ENCODE measurements at regions not wholly inside any gene's neighbourhood (a gene's known extent, or its start where the extent isn't known, plus 50 kb on each side); places are given as distances from the start of the nearest gene placed in this dataset.

GRCh38 chr1:8267307-8267706 lies 50.6 kb upstream of the SLC45A1 start:
- no peak for DNase-seq (ENCODE audit: low read depth, low spot score)

DNA sequence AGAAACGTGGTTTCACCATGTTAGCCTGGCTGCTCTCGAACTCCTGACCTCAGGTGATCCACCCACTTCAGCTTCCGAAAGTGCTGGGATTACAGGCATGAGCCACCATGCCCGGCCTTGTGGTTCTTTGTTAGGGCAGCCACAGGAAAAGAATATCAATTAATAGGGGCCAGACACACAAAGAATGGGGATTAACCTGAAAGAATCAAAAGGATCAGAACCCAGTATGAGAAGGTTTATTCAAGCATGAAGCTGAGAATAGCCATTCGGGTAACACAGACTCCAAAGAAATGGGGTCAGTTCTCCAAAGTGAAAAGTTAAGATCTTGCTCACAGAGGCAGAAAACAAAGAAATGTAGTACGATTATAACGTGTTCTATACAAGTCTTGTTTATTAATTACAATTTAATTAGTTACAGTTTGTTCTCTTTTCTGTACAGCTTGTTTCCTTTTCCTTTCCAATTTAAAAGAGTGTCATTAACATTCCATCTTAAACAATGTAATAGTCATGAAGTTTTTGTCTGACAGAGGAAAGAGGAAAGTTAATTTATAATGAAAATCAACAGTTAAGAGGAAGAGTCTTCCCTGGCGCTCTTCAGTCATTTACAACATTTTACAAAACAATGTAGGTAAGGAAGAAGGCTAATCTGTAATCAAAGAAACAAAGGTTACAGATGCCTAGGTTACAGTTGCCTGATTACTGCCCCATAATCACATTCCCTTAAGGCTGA lies 51.3 kb upstream of the SLC45A1 start:
- no peak for DNase-seq (ENCODE audit: low read depth, low spot score)

DNA sequence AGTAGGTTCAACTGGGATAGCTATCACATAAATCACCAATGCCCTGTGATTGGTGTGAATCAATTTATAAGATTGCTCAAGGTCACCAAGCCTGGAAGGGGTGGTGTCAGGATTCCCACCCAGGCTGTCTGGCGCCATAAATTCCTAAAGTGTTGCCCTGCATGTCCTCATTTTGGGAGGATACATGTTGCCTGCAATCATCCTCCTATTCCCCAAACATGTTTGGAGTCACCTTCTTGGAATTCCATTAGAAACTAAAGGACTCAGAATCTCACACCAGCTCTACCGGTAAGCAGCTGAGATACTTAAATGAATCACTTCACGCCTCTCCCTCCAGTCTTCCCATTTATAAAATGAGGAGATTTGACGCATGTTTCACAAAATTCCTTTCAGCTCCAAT lies 54.1 kb upstream of the SLC45A1 start:
- no peak for DNase-seq (ENCODE audit: low read depth, low spot score)

GRCh38 chr1:8261398-8261762 lies 56.5 kb upstream of the SLC45A1 start:
- DNase-seq (ENCODE audit: low read depth, low spot score), result no peak

- DNase-seq (ENCODE audit: low read depth, low spot score), result no peak
These were observed 58.2 kb upstream of the SLC45A1 start for GRCh38 chr1:8259498-8260290.

DNA sequence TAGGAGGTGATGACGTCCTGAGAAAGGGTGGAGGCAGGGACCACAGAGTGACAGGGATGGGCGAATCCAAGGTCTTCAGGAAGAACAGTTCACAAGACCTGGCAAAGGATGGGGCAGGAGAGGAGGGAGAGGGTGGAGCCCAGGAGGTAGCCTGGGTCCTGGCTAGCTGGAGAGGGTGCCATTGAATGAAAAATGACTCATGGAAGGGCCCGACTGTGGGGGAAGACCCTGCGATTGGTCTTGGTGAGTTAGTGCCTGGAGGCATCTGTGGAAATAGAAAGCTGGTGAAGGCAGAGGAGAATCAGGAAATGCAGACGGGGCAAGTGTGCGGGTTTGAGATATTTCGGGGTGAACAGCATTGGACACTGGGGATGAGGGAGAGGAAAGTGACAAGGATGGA lies 60.3 kb upstream of the SLC45A1 start:
- DNase-seq (ENCODE audit: low read depth, low spot score), result no peak

DNA sequence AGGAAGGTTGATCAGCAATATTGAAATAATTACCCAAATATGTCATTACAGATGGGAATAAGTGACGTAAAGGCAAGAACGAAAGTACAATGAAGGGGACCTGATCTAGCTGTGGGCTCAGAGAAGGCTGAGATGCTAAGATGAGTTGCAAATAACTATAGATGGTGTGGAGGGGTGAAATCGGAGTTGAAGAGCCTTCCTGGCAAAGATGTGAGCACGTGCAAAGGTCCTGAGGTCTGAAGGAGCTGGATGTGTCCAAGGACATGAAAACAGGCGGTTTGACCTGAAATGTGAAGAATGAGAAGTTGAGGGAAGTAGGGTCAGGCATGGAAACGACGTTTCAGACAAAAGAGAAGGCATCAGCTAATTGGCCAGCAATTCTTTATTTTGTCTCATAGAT lies 61.6 kb upstream of the SLC45A1 start:
- DNase-seq (ENCODE audit: low read depth, low spot score), result no peak

DNA sequence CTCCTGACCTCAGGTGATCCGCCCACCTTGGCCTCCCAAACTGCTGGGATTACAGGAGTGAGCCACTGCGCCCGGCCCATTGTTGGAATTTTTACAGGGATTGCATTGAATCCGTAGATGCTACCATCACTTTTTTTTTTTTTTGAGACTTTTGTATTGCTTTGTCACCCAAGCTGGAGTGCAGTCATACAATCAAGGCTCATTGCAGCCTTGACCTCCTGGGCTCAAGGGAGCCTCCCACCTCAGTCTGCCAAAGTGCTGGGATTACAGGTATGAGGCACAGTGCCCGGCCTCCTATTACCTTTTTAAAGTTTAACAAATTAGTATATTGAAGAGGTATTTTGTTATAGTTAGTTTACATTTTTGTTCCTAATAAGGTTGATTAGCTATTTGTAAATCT lies 62.2 kb upstream of the SLC45A1 start:
- no peak for DNase-seq (ENCODE audit: low read depth, low spot score)

GRCh38 chr1:8252266-8252951 lies 65.5 kb upstream of the SLC45A1 start:
- no peak for DNase-seq (ENCODE audit: low read depth, low spot score)

GRCh38 chr1:8251635-8252034 lies 66.3 kb upstream of the SLC45A1 start:
- no peak for DNase-seq (ENCODE audit: low read depth, low spot score)

GRCh38 chr1:8249838-8250237 lies 68.1 kb upstream of the SLC45A1 start:
- DNase-seq (ENCODE audit: low read depth, low spot score), result no peak

DNA sequence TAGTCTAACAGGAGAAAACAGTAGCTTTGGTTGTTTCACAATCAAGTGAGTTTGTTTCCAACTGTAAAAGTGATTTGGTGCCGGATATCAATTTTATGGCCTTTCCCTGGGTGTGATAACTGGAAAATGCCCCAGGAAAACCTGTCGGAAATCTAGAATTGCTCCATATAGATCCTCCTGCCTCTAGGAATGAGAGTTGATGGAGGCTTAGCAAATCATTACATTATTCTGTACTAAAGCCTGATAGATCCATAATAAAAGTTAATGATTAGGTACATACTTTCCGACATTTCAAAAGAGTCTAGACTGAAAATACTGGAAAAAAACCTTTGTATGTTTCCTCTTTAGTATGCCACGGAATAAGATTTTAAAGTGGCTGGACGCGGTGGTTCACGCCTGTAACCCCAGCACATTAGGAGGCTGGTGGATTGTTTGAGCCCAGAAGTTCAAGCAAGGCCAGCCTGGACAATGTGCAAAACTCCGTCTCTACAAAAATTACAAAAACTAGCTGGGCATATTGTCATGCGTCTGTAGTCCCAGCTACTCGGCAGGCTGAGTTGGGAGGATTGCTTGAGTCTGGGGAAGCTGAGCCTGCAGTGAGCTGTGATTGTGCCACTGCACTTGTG lies 70.0 kb upstream of the SLC45A1 start:
- no peak for DNase-seq (ENCODE audit: low read depth, low spot score)

- no peak for DNase-seq (ENCODE audit: low read depth, low spot score)
These were observed 73.6 kb upstream of the SLC45A1 start for GRCh38 chr1:8244304-8244703.

- no peak for DNase-seq (ENCODE audit: low read depth, low spot score)
These were observed 75.4 kb upstream of the SLC45A1 start for GRCh38 chr1:8242498-8242897.

DNA sequence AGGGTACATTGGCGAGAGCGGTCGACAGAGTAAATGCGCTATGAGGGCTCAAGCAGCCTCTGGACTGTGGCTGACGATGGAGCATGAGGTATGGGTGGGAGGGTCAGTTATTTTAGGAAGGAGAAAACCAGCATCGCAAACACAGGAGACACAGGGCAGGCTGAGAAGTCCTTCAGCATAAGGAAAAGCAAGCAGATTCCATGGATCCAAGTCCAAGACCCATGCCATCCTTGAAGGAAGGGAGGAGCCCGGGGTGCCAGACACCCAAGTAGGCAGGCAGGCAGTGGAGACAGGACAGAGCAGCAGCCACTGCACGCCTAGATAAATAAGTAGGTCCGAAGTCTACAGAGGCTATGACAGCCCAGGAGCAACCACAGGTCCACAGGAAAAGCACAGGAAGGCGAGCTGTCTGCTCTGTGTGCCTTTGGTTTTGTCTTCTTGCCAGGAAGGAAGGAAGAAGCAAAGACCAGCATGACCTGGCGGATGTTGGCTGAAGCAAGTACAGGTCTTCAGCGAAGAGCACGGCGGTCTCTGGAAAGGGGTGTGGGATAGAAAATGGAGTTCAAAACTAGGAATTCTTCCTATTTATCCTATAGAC lies 76.4 kb upstream of the SLC45A1 start:
- DNase-seq (ENCODE audit: low read depth, low spot score), result no peak

DNA sequence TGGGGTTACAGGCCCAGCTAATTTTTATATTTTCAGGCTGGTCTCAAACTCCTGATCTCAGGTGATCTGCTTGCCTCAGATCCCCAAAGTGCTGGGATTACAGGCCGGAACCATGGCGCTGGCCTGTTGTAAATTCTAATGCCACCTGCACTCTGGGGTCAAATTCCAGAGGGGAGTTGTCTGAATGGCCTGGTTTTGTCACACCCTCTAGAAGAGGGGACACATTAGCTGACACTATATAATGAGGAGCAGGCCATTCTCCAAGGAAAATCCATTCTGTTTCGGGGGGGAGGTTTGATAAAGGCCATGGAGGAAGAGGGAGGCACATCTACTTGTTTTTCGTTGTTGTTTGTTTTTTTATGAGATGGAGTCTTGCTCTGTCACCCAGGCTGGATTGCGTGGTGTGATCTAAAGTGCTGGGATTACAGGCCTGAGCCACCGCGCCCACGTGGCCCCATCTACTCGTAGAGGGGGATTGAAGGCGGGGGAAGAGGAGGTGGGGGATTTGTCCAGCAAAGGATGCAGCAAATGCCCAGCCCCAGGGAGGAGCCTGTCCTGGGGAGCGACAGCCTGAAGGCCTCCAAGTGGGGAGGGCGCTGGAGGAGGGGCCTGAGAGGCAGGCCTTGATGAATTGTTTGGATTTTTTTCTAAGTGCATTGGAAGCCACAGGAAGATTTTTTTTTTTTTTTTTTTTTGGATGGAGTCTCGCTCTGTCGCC lies 78.4 kb upstream of the SLC45A1 start:
- DNase-seq (ENCODE audit: low read depth, low spot score), result no peak

GRCh38 chr1:8239039-8239305 lies 78.9 kb upstream of the SLC45A1 start:
- DNase-seq (ENCODE audit: low read depth, low spot score), result no peak

- DNase-seq (ENCODE audit: low read depth, low spot score), result no peak
These were observed 79.5 kb upstream of the SLC45A1 start for GRCh38 chr1:8238141-8239038.

DNA sequence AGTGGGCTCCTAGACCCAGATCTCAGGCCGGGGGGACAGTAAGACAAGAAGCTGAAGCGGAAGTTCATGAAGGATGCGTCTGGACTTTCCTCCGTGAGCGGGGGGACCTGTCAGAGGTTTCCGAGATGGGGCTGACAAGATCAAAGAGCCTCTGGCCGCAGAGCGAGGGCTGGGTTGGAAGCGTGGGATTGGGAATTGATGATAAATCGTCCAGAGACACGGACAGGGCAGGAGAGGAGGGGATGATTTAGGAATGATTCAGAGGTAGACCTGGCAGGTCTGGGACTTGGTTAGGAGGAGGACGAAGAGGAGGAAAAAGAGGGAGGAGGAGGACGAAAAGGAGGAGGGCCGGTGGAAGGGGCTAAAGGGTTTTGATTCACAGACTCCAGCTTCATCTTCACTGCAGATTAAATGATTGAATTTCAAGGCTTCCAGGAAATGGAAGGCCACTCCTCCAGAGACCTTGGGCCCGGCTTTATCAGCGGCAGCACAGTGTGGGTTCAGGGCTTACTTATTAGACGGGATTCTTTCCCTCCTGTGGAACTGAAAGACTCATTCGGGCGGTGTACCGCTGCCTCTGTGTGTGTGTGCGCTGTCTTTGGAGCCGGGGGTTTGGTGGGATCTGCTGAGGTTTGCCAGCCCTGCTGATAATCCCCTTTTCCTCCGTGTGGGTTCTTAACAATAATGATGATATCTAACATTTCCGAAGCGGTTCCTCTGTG lies 85.7 kb upstream of the SLC45A1 start:
- no peak for DNase-seq (ENCODE audit: low read depth, low spot score)

DNA sequence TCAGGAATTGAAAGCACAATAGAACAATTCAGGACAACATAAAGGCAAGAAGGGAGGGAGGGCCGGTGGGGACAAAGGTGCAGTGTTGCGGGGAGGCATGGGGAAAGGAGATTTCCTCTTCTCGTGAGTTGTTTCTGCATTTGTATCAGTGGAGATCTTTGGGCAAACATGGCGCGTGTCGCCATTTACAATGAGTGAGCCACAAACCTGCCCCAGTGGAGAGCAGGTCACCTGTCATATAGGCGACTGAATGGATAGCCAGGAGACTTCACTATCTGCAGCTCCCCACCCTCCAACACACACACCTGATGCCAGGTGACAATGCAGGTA lies 87.7 kb upstream of the SLC45A1 start:
- DNase-seq (ENCODE audit: low read depth, low spot score), result no peak

All from brain pericyte (primary cell).